ENCODE measurements at regions not wholly inside any gene's neighbourhood (a gene's known extent, or its start where the extent isn't known, plus 50 kb on each side); places are given as distances from the start of the nearest gene placed in this dataset.

- no peak for DNase-seq
Observed at GRCh38 chr5:17433406-17433805, 64.6 kb upstream of the TAF11L2 start.

- no peak for DNase-seq
Observed at GRCh38 chr5:17434982-17435381, 63.0 kb upstream of the TAF11L2 start.

GRCh38 chr5:17436350-17436749 lies 61.7 kb upstream of the TAF11L2 start:
- DNase-seq: no peak

- DNase-seq: no peak
Observed at GRCh38 chr5:17436761-17437221, 61.2 kb upstream of the TAF11L2 start.

- no peak for DNase-seq
Observed at GRCh38 chr5:17438027-17438426, 60.0 kb upstream of the TAF11L2 start.

- no peak for DNase-seq
Observed at GRCh38 chr5:17439956-17440355, 58.1 kb upstream of the TAF11L2 start.

- no peak for DNase-seq
Observed at GRCh38 chr5:17440766-17441165, 57.3 kb upstream of the TAF11L2 start.

GRCh38 chr5:17441351-17441750 lies 56.7 kb upstream of the TAF11L2 start:
- DNase-seq: no peak

GRCh38 chr5:17443333-17444130 lies 54.5 kb upstream of the TAF11L2 start:
- DNase-seq: no peak

GRCh38 chr5:17444496-17444895 lies 53.5 kb upstream of the TAF11L2 start:
- no peak for DNase-seq

GRCh38 chr5:17445185-17445584 lies 52.8 kb upstream of the TAF11L2 start:
- no peak for DNase-seq
